ENCODE measurements at regions not wholly inside any gene's neighbourhood (a gene's known extent, or its start where the extent isn't known, plus 50 kb on each side); places are given as distances from the start of the nearest gene placed in this dataset.

DNA sequence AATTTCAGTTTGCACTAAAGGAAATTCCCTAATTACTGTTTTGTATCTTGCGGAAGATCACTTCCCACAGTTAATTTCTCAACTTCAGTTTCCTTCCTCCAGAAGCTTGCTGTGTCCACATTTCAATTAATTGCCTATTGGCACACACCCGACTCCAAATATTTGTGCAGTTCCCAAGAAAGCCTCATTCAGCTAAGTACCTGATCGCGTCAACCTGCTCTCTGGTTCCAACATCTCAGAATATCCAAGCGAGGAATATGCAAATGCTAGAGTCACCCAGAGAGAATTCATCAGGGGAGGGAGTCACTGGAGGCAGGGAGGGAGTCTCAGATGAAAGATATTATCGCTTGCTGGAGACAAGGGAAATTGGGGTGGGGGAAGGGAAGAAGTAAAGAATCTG, 351.3 kb downstream of the RRAGC start:
- Histone ChIP-seq H2AFZ (ENCODE audit: low read depth, low read length) (no peak overlapping the region), H3K4me2 (ENCODE audit: low read length) (no peak overlapping the region), H3K9ac (ENCODE audit: low read length) (no peak overlapping the region), H3K9me3 (ENCODE audit: low read length) (no peaks in the 10 kb centered on the region), H3K36me3 (ENCODE audit: insufficient read depth, low read length) (no peaks in the 10 kb centered on the region), H3K27ac (ENCODE audit: low read length) (peak overlapping the region; percentile 13), H3K79me2 (replicated peaks; ENCODE audit: insufficient read depth, low read length) (no peaks in the 10 kb centered on the region), H3K27me3 (ENCODE audit: insufficient read depth, low read depth, low read length) (no peaks in the 10 kb centered on the region), H4K20me1 (ENCODE audit: insufficient read depth) (no peaks in the 10 kb centered on the region), H3K4me3 (ENCODE audit: low read length) (peak overlapping the region; percentile 12), H3K9me2 (ENCODE audit: insufficient read depth, low read length) (no peaks in the 10 kb centered on the region), H3F3A (ENCODE audit: insufficient read depth, low read length, poor library complexity, severe bottlenecking) (no peaks in the 10 kb centered on the region)
- no peak for TF ChIP-seq EP300 (conservative IDR thresholded peaks at IDR 0.05; ENCODE audit: poor library complexity, severe bottlenecking)
- TF ChIP-seq, protein P1, sequence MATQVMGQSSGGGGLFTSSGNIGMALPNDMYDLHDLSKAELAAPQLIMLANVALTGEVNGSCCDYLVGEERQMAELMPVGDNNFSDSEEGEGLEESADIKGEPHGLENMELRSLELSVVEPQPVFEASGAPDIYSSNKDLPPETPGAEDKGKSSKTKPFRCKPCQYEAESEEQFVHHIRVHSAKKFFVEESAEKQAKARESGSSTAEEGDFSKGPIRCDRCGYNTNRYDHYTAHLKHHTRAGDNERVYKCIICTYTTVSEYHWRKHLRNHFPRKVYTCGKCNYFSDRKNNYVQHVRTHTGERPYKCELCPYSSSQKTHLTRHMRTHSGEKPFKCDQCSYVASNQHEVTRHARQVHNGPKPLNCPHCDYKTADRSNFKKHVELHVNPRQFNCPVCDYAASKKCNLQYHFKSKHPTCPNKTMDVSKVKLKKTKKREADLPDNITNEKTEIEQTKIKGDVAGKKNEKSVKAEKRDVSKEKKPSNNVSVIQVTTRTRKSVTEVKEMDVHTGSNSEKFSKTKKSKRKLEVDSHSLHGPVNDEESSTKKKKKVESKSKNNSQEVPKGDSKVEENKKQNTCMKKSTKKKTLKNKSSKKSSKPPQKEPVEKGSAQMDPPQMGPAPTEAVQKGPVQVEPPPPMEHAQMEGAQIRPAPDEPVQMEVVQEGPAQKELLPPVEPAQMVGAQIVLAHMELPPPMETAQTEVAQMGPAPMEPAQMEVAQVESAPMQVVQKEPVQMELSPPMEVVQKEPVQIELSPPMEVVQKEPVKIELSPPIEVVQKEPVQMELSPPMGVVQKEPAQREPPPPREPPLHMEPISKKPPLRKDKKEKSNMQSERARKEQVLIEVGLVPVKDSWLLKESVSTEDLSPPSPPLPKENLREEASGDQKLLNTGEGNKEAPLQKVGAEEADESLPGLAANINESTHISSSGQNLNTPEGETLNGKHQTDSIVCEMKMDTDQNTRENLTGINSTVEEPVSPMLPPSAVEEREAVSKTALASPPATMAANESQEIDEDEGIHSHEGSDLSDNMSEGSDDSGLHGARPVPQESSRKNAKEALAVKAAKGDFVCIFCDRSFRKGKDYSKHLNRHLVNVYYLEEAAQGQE (IDR thresholded peaks at IDR 0.05; ENCODE audit: borderline replicate concordance), result no peak
- TF ChIP-seq POLR2AphosphoS5 (IDR thresholded peaks at IDR 0.05), result no peak
- TF ChIP-seq EZH2 (IDR thresholded peaks at IDR 0.05; ENCODE audit: borderline replicate concordance, insufficient read depth, low read length, poor library complexity, severe bottlenecking), result no peak
- no peak for TF ChIP-seq RAD21 (conservative IDR thresholded peaks at IDR 0.05)
- no peak for TF ChIP-seq MXI1 (conservative IDR thresholded peaks at IDR 0.05; ENCODE audit: poor library complexity, severe bottlenecking)
- TF ChIP-seq TAF1 (IDR thresholded peaks at IDR 0.05; ENCODE audit: low read depth), result no peak

- Histone ChIP-seq H3K36me3 (ENCODE audit: insufficient read depth, low read length) (no peaks in the 10 kb centered on the region), H3K27me3 (ENCODE audit: insufficient read depth, low read depth, low read length) (no peaks in the 10 kb centered on the region), H4K20me1 (ENCODE audit: insufficient read depth) (no peaks in the 10 kb centered on the region), H2AFZ (ENCODE audit: low read depth, low read length) (no peak overlapping the region), H3F3A (ENCODE audit: insufficient read depth, low read length, poor library complexity, severe bottlenecking) (no peaks in the 10 kb centered on the region), H3K27ac (ENCODE audit: low read length) (no peak overlapping the region), H3K9ac (ENCODE audit: low read length) (no peak overlapping the region), H3K79me2 (replicated peaks; ENCODE audit: insufficient read depth, low read length) (no peaks in the 10 kb centered on the region), H3K9me3 (ENCODE audit: low read length) (no peaks in the 10 kb centered on the region), H3K9me2 (ENCODE audit: insufficient read depth, low read length) (no peaks in the 10 kb centered on the region), H3K4me3 (ENCODE audit: low read length) (no peak overlapping the region), H3K4me2 (ENCODE audit: low read length) (no peak overlapping the region)
- TF ChIP-seq POLR2AphosphoS5 (IDR thresholded peaks at IDR 0.05), result no peak
- no peak for TF ChIP-seq EP300 (conservative IDR thresholded peaks at IDR 0.05; ENCODE audit: poor library complexity, severe bottlenecking)
- no peak for TF ChIP-seq MXI1 (conservative IDR thresholded peaks at IDR 0.05; ENCODE audit: poor library complexity, severe bottlenecking)
- no peak for TF ChIP-seq EZH2 (IDR thresholded peaks at IDR 0.05; ENCODE audit: borderline replicate concordance, insufficient read depth, low read length, poor library complexity, severe bottlenecking)
- TF ChIP-seq, protein P1 (IDR thresholded peaks at IDR 0.05; ENCODE audit: borderline replicate concordance), result no peak
- TF ChIP-seq, protein P2, sequence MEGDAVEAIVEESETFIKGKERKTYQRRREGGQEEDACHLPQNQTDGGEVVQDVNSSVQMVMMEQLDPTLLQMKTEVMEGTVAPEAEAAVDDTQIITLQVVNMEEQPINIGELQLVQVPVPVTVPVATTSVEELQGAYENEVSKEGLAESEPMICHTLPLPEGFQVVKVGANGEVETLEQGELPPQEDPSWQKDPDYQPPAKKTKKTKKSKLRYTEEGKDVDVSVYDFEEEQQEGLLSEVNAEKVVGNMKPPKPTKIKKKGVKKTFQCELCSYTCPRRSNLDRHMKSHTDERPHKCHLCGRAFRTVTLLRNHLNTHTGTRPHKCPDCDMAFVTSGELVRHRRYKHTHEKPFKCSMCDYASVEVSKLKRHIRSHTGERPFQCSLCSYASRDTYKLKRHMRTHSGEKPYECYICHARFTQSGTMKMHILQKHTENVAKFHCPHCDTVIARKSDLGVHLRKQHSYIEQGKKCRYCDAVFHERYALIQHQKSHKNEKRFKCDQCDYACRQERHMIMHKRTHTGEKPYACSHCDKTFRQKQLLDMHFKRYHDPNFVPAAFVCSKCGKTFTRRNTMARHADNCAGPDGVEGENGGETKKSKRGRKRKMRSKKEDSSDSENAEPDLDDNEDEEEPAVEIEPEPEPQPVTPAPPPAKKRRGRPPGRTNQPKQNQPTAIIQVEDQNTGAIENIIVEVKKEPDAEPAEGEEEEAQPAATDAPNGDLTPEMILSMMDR (IDR thresholded peaks at IDR 0.05; ENCODE audit: poor library complexity, severe bottlenecking), result no peak
- TF ChIP-seq SMC3 (conservative IDR thresholded peaks at IDR 0.05; ENCODE audit: poor library complexity), result no peak
- TF ChIP-seq RAD21 (conservative IDR thresholded peaks at IDR 0.05), result no peak
- no peak for TF ChIP-seq TAF1 (IDR thresholded peaks at IDR 0.05; ENCODE audit: low read depth)
Observed at GRCh38 chr1:38507563-38507962, 352.0 kb downstream of the RRAGC start.

Data from neural cell (in vitro differentiated cells).